Tibial nerve (tissue), 3 donors: ENCODE measurements at regions not wholly inside any gene's neighbourhood (a gene's known extent, or its start where the extent isn't known, plus 50 kb on each side); places are given as distances from the start of the nearest gene placed in this dataset.

Source experiments
- CTCF ChIP-seq, 5 experiments: fragments of 200-600 bp in 3 of 5; fragments of 450-650 bp in 2 of 5; sonication (generic) in 3 of 5; IDR thresholded peaks; one replicate each; pipeline ENCODE4 v1.5.1; 2016 to 2019; ENCODE audit warnings: antibody characterized with exemption in 5 of 5, mild to moderate bottlenecking in 3 of 5, moderate library complexity in 2 of 5
- POLR2A ChIP-seq, 2 donors: fragments of 450-650 bp; IDR thresholded peaks; one replicate each; pipeline ENCODE4 v1.6.1; 2017; ENCODE audit warnings: antibody characterized with exemption in 2 of 2, mild to moderate bottlenecking in 2 of 2, moderate library complexity in 2 of 2

DNA sequence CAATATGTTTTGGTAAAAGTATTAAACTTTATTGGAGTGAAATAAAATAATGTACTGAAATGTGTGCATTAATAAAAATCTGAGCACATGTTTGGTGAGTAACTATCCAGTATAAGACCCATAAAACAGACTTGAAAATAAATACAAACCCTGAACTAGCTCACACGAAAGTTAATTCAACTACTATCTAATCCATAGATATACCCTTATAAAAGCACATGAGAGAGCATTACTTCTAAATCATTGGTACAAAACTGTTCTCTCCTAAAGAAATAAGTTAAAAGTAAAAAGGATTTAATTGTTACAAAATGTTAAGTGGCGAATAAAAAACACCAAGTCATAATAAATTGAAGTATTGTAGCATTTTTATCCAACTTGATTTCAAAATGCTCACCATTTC, 295.6 kb downstream of the PTPRC start:
- no peak for TF ChIP-seq CTCF (IDR thresholded peaks at IDR 0.05)
- no peak for TF ChIP-seq POLR2A (IDR thresholded peaks at IDR 0.05)
